NT2/D1 (cell line): ENCODE measurements at regions not wholly inside any gene's neighbourhood (a gene's known extent, or its start where the extent isn't known, plus 50 kb on each side); places are given as distances from the start of the nearest gene placed in this dataset.

ENCODE experiments used
- SUZ12 ChIP-seq: IDR thresholded peaks from 2 replicates; pipeline ENCODE4 v1.6.1; 2011; ENCODE audit not compliant: insufficient read length, insufficient read depth; ENCODE audit errors: extremely low read depth
- YY1 ChIP-seq: IDR thresholded peaks from 2 replicates; pipeline ENCODE4 v1.6.1; 2011; ENCODE audit not compliant: insufficient read length, insufficient read depth
- ZNF274 ChIP-seq: IDR thresholded peaks from 2 replicates; pipeline ENCODE4 v1.6.1; 2011; ENCODE audit warnings: mild to moderate bottlenecking, low read depth, low read length

GRCh38 chr5:124264499-124264898 is 481.9 kb downstream of the ZNF608 start:
- no peak for TF ChIP-seq ZNF274
- no peak for TF ChIP-seq SUZ12
- no peak for TF ChIP-seq YY1
